Activated CD8-positive, alpha-beta memory T cell treated with anti-CD3 and anti-CD28 coated beads, Interleukin-2, amount 10 ng/mL, durations not matched to agents 7 days and 5 days (primary cell): ENCODE measurements at regions not wholly inside any gene's neighbourhood (a gene's known extent, or its start where the extent isn't known, plus 50 kb on each side); places are given as distances from the start of the nearest gene placed in this dataset.

Experiments
- ATAC-seq: fragments of 150-1000 bp; cut with Tn5 transposase; one replicate; pipeline ENCODE4 v1.10.0; 2021; ENCODE audit warnings: moderate library complexity
- CTCF ChIA-PET: fragments of 350-600 bp; sonication (Branson Sonifier 250); formaldehyde crosslinking; loops from one replicate; lab custom pipeline; 2021; ENCODE audit warnings: antibody characterized with exemption; lab: Charles Lee
- DNase-seq: peaks from one replicate; pipeline ENCODE4 v3.0.0-alpha.2; 2020
- H3K27ac Mint-ChIP-seq: one replicate; pipeline ENCODE4 v1.8.0; 2021; ENCODE audit warnings: mild to moderate bottlenecking, mixed read lengths
- H3K27me3 Mint-ChIP-seq: one replicate; pipeline ENCODE4 v1.8.0; 2021; ENCODE audit warnings: mixed read lengths
- H3K36me3 Mint-ChIP-seq: one replicate; pipeline ENCODE4 v1.8.0; 2021; ENCODE audit warnings: mild to moderate bottlenecking, mixed read lengths
- H3K4me1 Mint-ChIP-seq: one replicate; pipeline ENCODE4 v1.8.0; 2021; ENCODE audit warnings: mixed read lengths
- H3K4me3 Mint-ChIP-seq: one replicate; pipeline ENCODE4 v1.8.0; 2021; ENCODE audit warnings: mild to moderate bottlenecking, moderate library complexity, mixed read lengths
- H3K9me3 Mint-ChIP-seq: one replicate; pipeline ENCODE4 v1.8.0; 2022; ENCODE audit warnings: low read depth, mixed read lengths

GRCh38 chr13:64782466-64782865, 2447.7 kb downstream of the PCDH9 start:
- no peak overlapping the region for H3K27ac Mint-ChIP-seq
- no peaks in the 10 kb centered on the region for H3K36me3 Mint-ChIP-seq
- no peak for ATAC-seq
- no peaks in the 10 kb centered on the region for H3K27me3 Mint-ChIP-seq
- CTCF ChIA-PET = no interaction called here
- no peaks in the 10 kb centered on the region for H3K4me1 Mint-ChIP-seq
- no peak overlapping the region for H3K4me3 Mint-ChIP-seq
- H3K9me3 Mint-ChIP-seq = peaks cover 7% of the 10 kb centered on the region
- no peak for DNase-seq

GRCh38 chr13:64778002-64778401, 2452.1 kb downstream of the PCDH9 start:
- CTCF ChIA-PET = no interaction called here
- no peaks in the 10 kb centered on the region for H3K27me3 Mint-ChIP-seq
- H3K4me1 Mint-ChIP-seq = no peaks in the 10 kb centered on the region
- H3K27ac Mint-ChIP-seq = no peak overlapping the region
- H3K4me3 Mint-ChIP-seq = no peak overlapping the region
- no peaks in the 10 kb centered on the region for H3K36me3 Mint-ChIP-seq
- no peak for ATAC-seq
- H3K9me3 Mint-ChIP-seq = peaks cover 2% of the 10 kb centered on the region
- DNase-seq = no peak

GRCh38 chr13:64774915-64775314, 2455.2 kb downstream of the PCDH9 start:
- Mint-ChIP-seq H3K36me3 (no peaks in the 10 kb centered on the region), H3K27ac (no peak overlapping the region), H3K4me1 (no peaks in the 10 kb centered on the region), H3K4me3 (no peak overlapping the region), H3K27me3 (no peaks in the 10 kb centered on the region), H3K9me3 (peaks cover 6% of the 10 kb centered on the region)
- CTCF ChIA-PET = no interaction called here
- DNase-seq (no peak), ATAC-seq (no peak)

- no peaks in the 10 kb centered on the region for H3K4me1 Mint-ChIP-seq
- no peak for ATAC-seq
These were observed 2459.4 kb downstream of the PCDH9 start for GRCh38 chr13:64770743-64771142.

GRCh38 chr13:64767054-64767453, 2463.1 kb downstream of the PCDH9 start:
- Mint-ChIP-seq H3K4me1 (no peaks in the 10 kb centered on the region), H3K9me3 (peaks cover 13% of the 10 kb centered on the region), H3K4me3 (no peak overlapping the region), H3K36me3 (no peaks in the 10 kb centered on the region), H3K27me3 (no peaks in the 10 kb centered on the region), H3K27ac (no peak overlapping the region)
- no peak for DNase-seq
- ATAC-seq = no peak
- CTCF ChIA-PET = no interaction called here

More at GRCh38 chr13:64770743-64771142, 2459.4 kb downstream of the PCDH9 start:
- DNase-seq = no peak
- CTCF ChIA-PET = no interaction called here
- Mint-ChIP-seq H3K27me3 (no peaks in the 10 kb centered on the region), H3K36me3 (no peaks in the 10 kb centered on the region), H3K4me3 (no peak overlapping the region), H3K9me3 (peaks cover 6% of the 10 kb centered on the region), H3K27ac (no peak overlapping the region)

- H3K36me3 Mint-ChIP-seq = no peaks in the 10 kb centered on the region
- ATAC-seq (no peak), DNase-seq (no peak)
- H3K27me3 Mint-ChIP-seq = no peaks in the 10 kb centered on the region
- H3K27ac Mint-ChIP-seq = no peak overlapping the region
- no peaks in the 10 kb centered on the region for H3K4me1 Mint-ChIP-seq
- H3K4me3 Mint-ChIP-seq = no peak overlapping the region
- CTCF ChIA-PET = no interaction called here
- peaks cover 9% of the 10 kb centered on the region for H3K9me3 Mint-ChIP-seq
These were observed 2464.5 kb downstream of the PCDH9 start for GRCh38 chr13:64765636-64766035.

- H3K9me3 Mint-ChIP-seq = peaks cover 7% of the 10 kb centered on the region
- H3K4me1 Mint-ChIP-seq = no peaks in the 10 kb centered on the region
- H3K27ac Mint-ChIP-seq = no peak overlapping the region
- DNase-seq = no peak
- ATAC-seq = no peak
- no peaks in the 10 kb centered on the region for H3K36me3 Mint-ChIP-seq
- no peak overlapping the region for H3K4me3 Mint-ChIP-seq
- CTCF ChIA-PET = no interaction called here
- no peaks in the 10 kb centered on the region for H3K27me3 Mint-ChIP-seq
These were observed 2471.5 kb downstream of the PCDH9 start for GRCh38 chr13:64758521-64759244.

- no peaks in the 10 kb centered on the region for H3K36me3 Mint-ChIP-seq
These were observed 2473.5 kb downstream of the PCDH9 start for GRCh38 chr13:64756621-64757020.

GRCh38 chr13:64755961-64756360, 2474.2 kb downstream of the PCDH9 start:
- Mint-ChIP-seq H3K27me3 (no peaks in the 10 kb centered on the region), H3K27ac (no peak overlapping the region), H3K36me3 (no peaks in the 10 kb centered on the region), H3K9me3 (peaks cover 3% of the 10 kb centered on the region), H3K4me3 (no peak overlapping the region), H3K4me1 (no peaks in the 10 kb centered on the region)
- DNase-seq = no peak
- ATAC-seq = no peak
- CTCF ChIA-PET = no interaction called here

More at GRCh38 chr13:64756621-64757020, 2473.5 kb downstream of the PCDH9 start:
- H3K27ac Mint-ChIP-seq = no peak overlapping the region
- CTCF ChIA-PET = no interaction called here
- no peaks in the 10 kb centered on the region for H3K27me3 Mint-ChIP-seq
- DNase-seq = no peak
- peaks cover 3% of the 10 kb centered on the region for H3K9me3 Mint-ChIP-seq
- ATAC-seq = no peak
- H3K4me1 Mint-ChIP-seq = no peaks in the 10 kb centered on the region
- no peak overlapping the region for H3K4me3 Mint-ChIP-seq

GRCh38 chr13:64753233-64754000, 2476.7 kb downstream of the PCDH9 start:
- ATAC-seq = no peak
- no peak overlapping the region for H3K27ac Mint-ChIP-seq

GRCh38 chr13:64749301-64749700, 2480.8 kb downstream of the PCDH9 start:
- no peak overlapping the region for H3K27ac Mint-ChIP-seq
- no peak for DNase-seq
- CTCF ChIA-PET = no interaction called here
- peaks cover 2% of the 10 kb centered on the region for H3K9me3 Mint-ChIP-seq
- H3K27me3 Mint-ChIP-seq = no peaks in the 10 kb centered on the region
- H3K36me3 Mint-ChIP-seq = no peaks in the 10 kb centered on the region
- H3K4me1 Mint-ChIP-seq = no peaks in the 10 kb centered on the region
- no peak overlapping the region for H3K4me3 Mint-ChIP-seq
- no peak for ATAC-seq

More at GRCh38 chr13:64753233-64754000, 2476.7 kb downstream of the PCDH9 start:
- Mint-ChIP-seq H3K27me3 (no peaks in the 10 kb centered on the region), H3K36me3 (no peaks in the 10 kb centered on the region), H3K4me1 (no peaks in the 10 kb centered on the region), H3K9me3 (peaks cover 5% of the 10 kb centered on the region), H3K4me3 (no peak overlapping the region)
- DNase-seq = no peak
- CTCF ChIA-PET = no interaction called here

- no peaks in the 10 kb centered on the region for H3K4me1 Mint-ChIP-seq
- H3K27ac Mint-ChIP-seq = no peak overlapping the region
- CTCF ChIA-PET = no interaction called here
- H3K27me3 Mint-ChIP-seq = no peaks in the 10 kb centered on the region
- no peak for DNase-seq
- peaks cover 5% of the 10 kb centered on the region for H3K9me3 Mint-ChIP-seq
- H3K36me3 Mint-ChIP-seq = no peaks in the 10 kb centered on the region
- no peak for ATAC-seq
- no peak overlapping the region for H3K4me3 Mint-ChIP-seq
These were observed 2483.3 kb downstream of the PCDH9 start for GRCh38 chr13:64746845-64747244.

- ATAC-seq (no peak), DNase-seq (no peak)
- H3K9me3 Mint-ChIP-seq = peaks cover 12% of the 10 kb centered on the region
- H3K4me3 Mint-ChIP-seq = no peak overlapping the region
- no peak overlapping the region for H3K27ac Mint-ChIP-seq
- H3K36me3 Mint-ChIP-seq = no peaks in the 10 kb centered on the region
- H3K4me1 Mint-ChIP-seq = no peaks in the 10 kb centered on the region
- CTCF ChIA-PET = no interaction called here
- H3K27me3 Mint-ChIP-seq = no peaks in the 10 kb centered on the region
These were observed 2489.6 kb downstream of the PCDH9 start for GRCh38 chr13:64740493-64740892.

- Mint-ChIP-seq H3K27ac (no peak overlapping the region), H3K27me3 (no peaks in the 10 kb centered on the region), H3K36me3 (no peaks in the 10 kb centered on the region), H3K9me3 (peaks cover 2% of the 10 kb centered on the region), H3K4me1 (no peaks in the 10 kb centered on the region), H3K4me3 (no peak overlapping the region)
- DNase-seq = no peak
- ATAC-seq = no peak
- CTCF ChIA-PET = no interaction called here
These were observed 2504.6 kb downstream of the PCDH9 start for GRCh38 chr13:64725492-64725891.
